ENCODE measurements at regions not wholly inside any gene's neighbourhood (a gene's known extent, or its start where the extent isn't known, plus 50 kb on each side); places are given as distances from the start of the nearest gene placed in this dataset.
"Not testable (repeated sequence)": the region's sequence is repeated elsewhere in the genome, so short reads cannot be mapped to it uniquely, and the experiment has no call there.

DNA sequence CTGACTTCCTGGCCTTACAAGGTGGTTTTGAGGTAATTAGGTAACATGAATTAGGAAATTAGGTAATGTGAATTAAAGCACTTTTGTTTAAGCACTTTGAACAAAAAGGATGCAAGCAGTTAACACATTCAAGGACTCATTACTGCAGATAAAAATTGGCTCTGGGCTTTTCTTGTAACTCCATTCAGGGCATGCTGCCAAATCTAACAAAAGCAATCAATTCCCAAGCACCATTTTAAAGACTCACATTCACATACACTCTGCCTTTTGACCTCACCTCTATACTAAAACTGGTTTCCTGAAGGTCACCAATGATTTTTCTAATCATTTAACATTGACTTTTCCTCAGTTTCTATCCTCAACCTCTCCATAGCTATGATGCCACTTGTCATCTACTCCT lies 251.2 kb upstream of the RHOBTB1 start (continued):
- TF ChIP-seq USF1 (CRISPR knock-in tag; IDR thresholded peaks at IDR 0.05) (no peak), AR (CRISPR knock-in tag; IDR thresholded peaks at IDR 0.05) (no peak), NR2C2 (CRISPR knock-in tag; IDR thresholded peaks at IDR 0.05) (no peak), ARID4B (CRISPR knock-in tag; IDR thresholded peaks at IDR 0.05; ENCODE audit: borderline replicate concordance) (no peak), ZNF121 (CRISPR knock-in tag; IDR thresholded peaks at IDR 0.05) (no peak), ZNF396 (CRISPR knock-in tag; IDR thresholded peaks at IDR 0.05; ENCODE audit: borderline replicate concordance) (no peak), TP53 (CRISPR knock-in tag; IDR thresholded peaks at IDR 0.05) (no peak), FOXP1 (CRISPR knock-in tag; IDR thresholded peaks at IDR 0.05; ENCODE audit: borderline replicate concordance) (no peak)

DNA sequence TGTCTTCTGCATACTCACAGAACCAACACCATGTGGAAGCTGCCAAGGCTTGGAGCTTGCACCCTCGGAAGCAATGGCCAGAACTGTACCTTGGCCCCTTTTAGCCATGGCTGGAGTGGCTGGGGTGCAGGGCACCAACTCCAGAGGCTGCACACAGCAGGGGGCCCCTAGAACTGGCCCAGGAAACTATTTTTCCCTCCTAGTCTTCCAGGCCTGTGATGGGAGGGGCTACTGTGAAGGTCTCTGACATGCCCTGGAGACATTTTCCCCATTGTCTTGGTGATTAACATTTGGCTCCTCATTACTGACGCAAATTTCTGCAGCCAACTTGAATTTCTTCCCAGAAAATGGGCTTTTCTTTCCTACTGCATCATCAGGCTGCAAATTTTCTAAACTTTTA lies 248.6 kb upstream of the RHOBTB1 start:
- H3K27me3 Mint-ChIP-seq (ENCODE audit: low read depth); H3K27ac Mint-ChIP-seq; H3K4me3 Mint-ChIP-seq; ATAC-seq; POLR2A ChIA-PET; DNase-seq (ENCODE audit: low spot score); H3K4me1 Mint-ChIP-seq; CTCF ChIA-PET: not testable (repeated sequence)
- Mint-ChIP-seq H3K9me3 (peaks cover 35% of the 10 kb centered on the region), H3K36me3 (peaks cover 12% of the 10 kb centered on the region)

DNA sequence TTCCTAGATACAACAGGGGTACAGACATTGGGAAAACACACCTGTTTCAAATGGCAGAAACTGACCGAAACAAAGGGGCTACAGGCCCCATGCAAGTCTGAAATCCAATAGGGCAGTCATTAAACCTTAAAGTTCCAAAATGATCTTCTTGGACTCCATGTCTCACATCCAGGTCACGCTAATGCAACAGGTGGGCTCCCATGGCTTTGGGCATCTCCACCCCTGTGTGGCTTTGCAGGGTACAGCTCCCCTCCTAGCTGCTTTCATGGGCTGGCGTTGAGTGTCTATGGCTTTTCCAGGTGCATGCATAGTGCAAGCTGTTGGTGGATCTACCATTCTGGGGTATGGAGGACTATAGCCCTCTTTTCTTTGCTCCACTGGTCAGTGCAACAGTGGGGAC lies 248.1 kb upstream of the RHOBTB1 start:
- CTCF ChIA-PET = no interaction called here
- TF ChIP-seq MXD4 (CRISPR knock-in tag; IDR thresholded peaks at IDR 0.05; ENCODE audit: borderline replicate concordance) (no peak), ZNF512 (CRISPR knock-in tag; IDR thresholded peaks at IDR 0.05; ENCODE audit: borderline replicate concordance) (no peak), ZBTB21 (CRISPR knock-in tag; IDR thresholded peaks at IDR 0.05; ENCODE audit: borderline replicate concordance) (no peak), ZNF396 (CRISPR knock-in tag; IDR thresholded peaks at IDR 0.05; ENCODE audit: borderline replicate concordance) (no peak), CREB1 (CRISPR knock-in tag; IDR thresholded peaks at IDR 0.05) (no peak), ZNF263 (CRISPR knock-in tag; IDR thresholded peaks at IDR 0.05; ENCODE audit: low read depth) (no peak), CBFB (CRISPR knock-in tag; IDR thresholded peaks at IDR 0.05; ENCODE audit: low read depth) (no peak), ELF4 (CRISPR knock-in tag; IDR thresholded peaks at IDR 0.05; ENCODE audit: low read depth) (no peak), ZNF121 (CRISPR knock-in tag; IDR thresholded peaks at IDR 0.05) (no peak), ZNF281 (CRISPR knock-in tag; IDR thresholded peaks at IDR 0.05) (no peak), TEAD1 (CRISPR knock-in tag; IDR thresholded peaks at IDR 0.05) (no peak), MLX (CRISPR knock-in tag; IDR thresholded peaks at IDR 0.05) (no peak)
- TF ChIP-seq, protein P1, sequence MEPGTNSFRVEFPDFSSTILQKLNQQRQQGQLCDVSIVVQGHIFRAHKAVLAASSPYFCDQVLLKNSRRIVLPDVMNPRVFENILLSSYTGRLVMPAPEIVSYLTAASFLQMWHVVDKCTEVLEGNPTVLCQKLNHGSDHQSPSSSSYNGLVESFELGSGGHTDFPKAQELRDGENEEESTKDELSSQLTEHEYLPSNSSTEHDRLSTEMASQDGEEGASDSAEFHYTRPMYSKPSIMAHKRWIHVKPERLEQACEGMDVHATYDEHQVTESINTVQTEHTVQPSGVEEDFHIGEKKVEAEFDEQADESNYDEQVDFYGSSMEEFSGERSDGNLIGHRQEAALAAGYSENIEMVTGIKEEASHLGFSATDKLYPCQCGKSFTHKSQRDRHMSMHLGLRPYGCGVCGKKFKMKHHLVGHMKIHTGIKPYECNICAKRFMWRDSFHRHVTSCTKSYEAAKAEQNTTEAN (CRISPR knock-in tag; IDR thresholded peaks at IDR 0.05) = no peak

More for the DNA sequence above, 248.1 kb upstream of the RHOBTB1 start:
- ATAC-seq = no peak
- H3K4me1 Mint-ChIP-seq = peaks cover 4% of the 10 kb centered on the region
- no peaks in the 10 kb centered on the region for H3K27me3 Mint-ChIP-seq (ENCODE audit: low read depth)
- H3K9me3 Mint-ChIP-seq = peaks cover 35% of the 10 kb centered on the region
- DNase-seq (ENCODE audit: low spot score) = no peak
- H3K27ac Mint-ChIP-seq = peak overlapping the region; percentile 14; the same call in 1 of the 2 replicates
- H3K36me3 Mint-ChIP-seq = peaks cover 12% of the 10 kb centered on the region
- H3K4me3 Mint-ChIP-seq = no peak overlapping the region
- POLR2A ChIA-PET = no interaction called here
